GM19452 (cell line): ENCODE measurements at regions not wholly inside any gene's neighbourhood (a gene's known extent, or its start where the extent isn't known, plus 50 kb on each side); places are given as distances from the start of the nearest gene placed in this dataset.
"Not testable (repeated sequence)": the region's sequence is repeated elsewhere in the genome, so short reads cannot be mapped to it uniquely, and the experiment has no call there.

ENCODE experiments used
- ATAC-seq: cut with Tn5 transposase; IDR thresholded peaks from one replicate; pipeline ENCODE4 v1.9.1; 2021; ENCODE audit not compliant: unreplicated experiment

DNA sequence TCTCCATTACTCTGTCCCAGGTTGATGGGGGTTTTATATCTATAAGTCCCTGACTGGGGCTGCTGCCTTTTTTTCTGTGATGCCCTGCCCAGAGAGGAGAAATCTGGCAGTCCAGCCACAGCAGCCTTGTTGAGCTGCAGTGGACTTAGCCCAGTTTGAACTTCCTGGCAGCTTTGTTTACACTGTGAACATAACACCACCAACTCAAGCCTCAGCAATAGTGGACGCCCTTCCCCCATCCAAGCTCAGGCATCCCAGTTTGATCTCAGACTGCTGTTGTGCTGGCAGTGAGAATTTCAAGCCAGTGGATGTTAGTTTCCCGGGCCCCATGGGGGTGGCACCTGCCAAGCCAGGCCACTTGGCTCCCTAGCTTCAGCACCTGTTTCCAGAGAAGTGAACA lies 298.5 kb upstream of the KDM5D start:
- no peak for ATAC-seq

DNA sequence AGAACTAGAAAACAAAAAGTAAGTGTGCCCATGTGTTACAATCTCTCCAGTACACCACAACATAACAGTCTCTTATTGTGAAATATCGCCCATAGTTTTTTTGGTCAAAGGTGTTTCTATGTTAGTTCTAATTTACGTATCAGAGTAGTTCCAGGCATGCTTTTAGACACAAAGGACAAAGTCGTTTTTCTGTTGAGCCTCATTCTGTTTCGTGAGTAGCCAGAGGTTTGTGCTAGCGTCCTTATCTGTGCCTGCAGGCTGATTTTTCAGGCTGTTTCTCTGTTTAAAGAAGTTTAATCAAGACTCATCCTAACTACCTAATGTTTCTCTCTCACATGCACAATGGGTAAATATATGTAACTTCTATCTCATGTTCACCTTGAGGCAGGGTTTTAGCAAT lies 281.1 kb upstream of the KDM5D start:
- ATAC-seq = no peak

DNA sequence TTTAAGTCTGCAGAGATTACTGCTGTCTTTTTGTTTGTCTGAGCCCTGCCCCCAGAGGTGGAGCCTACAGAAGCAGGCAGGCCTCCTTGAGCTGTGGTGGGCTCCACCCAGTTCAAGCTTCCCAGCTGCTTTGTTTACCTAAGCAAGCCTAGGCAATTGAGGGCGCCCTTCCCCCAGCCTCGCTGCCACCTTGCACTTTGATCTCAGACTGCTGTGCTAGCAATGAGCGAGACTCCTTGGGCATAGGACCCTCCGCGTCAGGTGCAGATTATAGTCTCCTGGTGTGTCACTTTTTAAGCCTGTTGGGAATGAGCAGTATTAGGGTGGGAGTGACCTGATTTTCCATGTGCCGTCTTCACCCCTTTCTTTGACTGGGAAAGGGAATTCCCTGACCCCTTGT lies 248.9 kb upstream of the KDM5D start:
- not testable (repeated sequence) for ATAC-seq

DNA sequence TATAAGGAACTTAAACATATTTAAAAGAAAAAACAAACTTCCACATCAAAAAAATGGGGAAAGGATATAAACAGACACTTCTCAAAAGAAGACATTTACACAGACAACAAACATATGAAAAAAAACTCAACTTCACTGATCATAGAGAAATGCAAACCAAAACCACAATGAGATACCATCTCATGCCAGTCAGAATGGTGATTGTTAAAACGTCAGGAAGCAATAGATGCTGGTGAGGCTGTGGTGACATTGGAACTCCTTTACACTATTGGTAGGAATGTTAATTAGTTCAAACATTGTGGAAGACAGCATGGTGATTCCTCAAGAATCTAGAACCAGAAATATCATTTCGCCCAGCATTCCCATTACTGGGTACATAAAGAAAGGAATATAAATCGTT lies 228.5 kb upstream of the KDM5D start:
- no peak for ATAC-seq

DNA sequence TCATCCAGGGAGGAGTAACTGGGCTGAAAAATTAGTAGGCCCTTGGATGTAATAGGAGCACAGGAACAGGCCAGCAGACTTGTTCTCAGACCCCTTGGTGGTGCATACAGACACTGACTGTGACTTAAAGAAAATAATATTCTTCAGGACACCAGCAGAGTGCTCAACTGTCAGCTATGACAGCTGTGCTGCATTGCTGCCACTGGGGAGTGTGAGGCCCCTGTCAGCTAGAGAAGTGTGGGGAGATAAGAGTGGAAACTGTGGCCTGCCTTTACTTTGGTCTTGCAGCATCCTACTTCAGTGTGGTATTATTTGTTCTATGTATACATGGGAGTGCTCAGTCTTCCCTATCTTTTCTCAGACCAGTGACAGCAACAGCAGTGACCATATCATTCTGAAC lies 203.2 kb upstream of the KDM5D start:
- ATAC-seq = no peak

DNA sequence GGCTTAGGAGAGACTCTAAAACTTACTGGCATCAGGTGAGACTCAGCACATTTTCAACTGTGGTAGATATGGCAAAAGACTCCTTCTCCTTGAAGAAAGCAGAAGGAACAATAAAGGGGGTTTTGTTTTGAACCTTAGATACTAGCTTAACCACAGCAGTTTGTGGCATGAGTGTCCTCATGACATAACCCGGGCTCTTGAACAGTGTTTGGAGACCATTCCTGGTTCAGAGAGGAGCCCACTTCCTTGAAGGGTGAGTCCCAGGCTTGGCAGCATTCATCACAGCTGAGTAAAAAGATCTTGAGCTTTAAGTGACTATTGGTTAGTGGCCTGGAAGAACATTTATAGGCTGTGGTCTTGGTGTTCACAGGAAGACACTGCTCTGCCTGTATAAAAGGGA lies 154.5 kb upstream of the KDM5D start:
- ATAC-seq = no peak

DNA sequence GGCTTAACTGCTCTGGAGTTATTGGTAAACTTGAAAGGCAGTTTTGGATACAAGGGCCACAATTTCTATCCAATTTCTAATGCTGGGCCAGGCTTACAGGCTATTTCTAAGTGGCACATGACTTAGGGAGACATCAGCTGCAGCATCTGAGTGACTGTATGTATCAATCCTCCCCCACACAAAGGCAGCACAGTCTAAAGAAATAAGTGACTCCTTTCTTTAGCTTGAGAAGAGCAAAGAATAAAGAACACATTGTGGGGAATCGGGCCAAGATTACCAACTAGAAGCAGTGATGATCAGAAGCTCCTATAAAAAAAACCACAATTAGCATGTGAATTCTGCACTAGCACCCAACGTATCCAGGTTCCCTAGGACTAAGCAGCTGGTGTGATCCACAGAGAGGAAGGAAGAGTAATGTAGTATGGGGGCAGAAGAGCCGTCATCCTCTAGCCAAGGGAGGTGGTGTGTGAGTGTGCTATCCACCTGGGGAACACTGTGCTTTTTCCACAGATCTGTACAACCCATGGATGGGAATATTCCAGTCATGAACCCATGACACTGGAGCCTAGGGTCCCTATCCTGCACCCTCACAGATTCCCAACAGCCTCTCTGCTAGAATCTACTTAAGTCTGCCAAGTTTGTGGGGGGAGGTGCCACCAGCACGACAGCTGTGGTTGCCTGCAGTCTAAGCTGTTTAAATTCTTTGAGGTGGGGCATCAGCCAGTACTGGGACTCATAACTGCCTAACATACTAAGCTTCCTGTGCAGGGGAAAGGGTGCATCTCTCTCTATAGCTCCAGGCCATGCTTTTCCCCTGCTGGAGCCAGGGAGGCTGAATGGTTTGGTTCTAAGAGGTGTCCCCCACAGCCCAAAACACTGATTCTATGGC lies 147.8 kb upstream of the KDM5D start:
- no peak for ATAC-seq

DNA sequence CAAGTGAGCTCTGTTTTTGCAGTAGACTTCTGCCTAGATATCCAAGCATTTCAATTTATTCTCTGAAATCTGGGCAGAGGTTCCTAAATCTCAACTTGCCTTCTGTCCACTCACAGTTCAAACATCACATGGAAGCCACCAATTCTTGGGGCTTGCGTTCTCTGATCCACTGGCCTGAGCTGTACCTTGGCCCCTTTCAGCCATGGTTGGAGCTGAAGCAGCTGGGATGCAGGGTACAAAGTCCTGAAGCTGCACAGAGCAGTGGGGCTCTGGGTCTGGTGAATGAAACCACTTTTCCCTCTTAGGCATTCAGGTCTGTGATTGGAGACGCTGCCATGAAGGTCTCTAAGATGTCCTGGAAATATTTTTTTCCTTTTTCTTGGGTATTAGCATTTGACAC lies 137.6 kb upstream of the KDM5D start:
- ATAC-seq = no peak

DNA sequence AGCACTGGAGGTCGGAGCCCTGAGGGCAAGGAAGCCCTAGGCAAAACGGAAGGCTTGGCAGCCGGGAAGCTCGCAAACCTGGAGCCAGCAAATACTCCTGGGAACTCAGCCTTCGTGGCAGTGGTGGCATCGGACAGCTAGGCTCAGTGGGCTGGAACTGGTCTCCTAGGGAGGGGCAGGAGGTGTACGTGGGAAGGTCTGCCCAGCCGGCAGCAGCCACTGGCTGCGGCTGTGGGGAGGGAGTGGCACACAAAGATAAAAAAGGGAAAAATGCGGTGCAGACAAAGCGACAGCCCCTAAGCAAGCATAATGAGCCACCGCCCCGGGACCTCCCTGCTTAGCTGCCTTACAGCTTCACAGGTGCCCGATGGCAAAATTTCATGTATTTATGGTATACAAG lies 125.2 kb upstream of the KDM5D start:
- no peak for ATAC-seq

DNA sequence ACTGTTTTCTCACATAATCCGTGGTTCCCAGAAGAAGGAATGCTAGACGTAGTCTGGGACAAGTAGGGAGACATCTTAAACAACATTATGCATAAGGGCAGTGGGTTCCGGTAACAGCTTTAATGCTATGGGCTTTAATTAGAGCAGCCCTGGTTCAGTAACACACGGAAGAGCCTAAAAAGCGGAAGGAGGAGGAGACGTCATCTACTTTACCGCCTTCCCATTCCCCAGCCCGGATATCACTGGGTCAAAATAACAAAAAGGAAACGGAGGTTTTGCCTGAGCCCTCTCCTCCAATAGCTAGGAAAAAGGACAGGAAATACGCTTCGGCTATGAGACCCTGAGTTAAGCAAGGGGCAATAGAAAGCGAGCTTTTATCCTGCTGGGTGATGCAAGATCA lies 124.8 kb upstream of the KDM5D start:
- ATAC-seq = no peak

DNA sequence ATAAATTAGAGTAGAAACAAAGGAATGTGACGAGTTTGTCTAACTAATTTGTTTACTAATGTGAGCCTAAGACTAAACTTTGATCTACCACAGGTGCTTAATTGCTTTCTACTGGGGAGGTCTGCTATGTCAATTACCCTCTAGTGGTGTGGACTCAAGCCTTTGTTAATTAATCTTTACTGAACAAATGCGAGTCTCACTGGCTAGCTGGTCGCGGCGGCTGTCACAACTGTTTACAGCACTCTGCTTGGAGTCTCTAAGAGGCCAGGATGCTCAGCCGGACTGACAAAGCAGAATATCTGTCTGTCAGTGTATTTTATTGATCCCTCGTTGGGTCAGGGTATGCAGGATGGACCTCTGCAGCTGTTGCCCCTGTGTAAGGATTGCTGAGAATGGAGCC lies 124.1 kb upstream of the KDM5D start:
- no peak for ATAC-seq

DNA sequence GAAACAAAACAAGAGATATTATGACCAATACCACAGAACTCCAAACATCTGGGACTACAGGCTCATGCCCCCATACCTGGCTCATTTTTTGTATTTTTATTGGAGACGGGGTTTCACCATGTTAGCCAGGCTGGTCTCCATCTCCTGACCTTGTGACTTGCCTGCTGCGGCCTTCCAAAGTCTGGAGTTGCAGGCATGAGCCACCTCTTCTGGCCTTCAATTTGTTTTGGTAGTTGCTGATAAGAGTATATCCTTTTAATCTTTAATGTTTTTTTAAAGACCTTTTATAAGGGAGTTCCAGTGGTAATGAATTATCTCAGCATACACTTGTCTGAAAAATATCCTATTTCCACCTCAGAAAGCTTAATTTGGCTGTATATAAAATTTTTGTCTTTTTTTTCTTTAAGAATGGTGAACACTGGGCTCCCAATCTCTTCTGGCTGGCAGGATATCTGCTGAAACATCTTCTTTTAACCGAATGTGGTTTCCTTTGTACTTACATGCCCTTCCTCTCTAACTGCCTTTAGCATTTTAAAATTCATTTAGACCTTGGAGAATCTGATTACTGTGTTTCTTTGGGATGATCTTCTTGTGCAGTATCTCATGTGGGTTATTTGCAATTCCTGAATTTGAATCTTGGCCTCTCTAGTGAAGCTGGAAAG lies 112.1 kb upstream of the KDM5D start:
- no peak for ATAC-seq

DNA sequence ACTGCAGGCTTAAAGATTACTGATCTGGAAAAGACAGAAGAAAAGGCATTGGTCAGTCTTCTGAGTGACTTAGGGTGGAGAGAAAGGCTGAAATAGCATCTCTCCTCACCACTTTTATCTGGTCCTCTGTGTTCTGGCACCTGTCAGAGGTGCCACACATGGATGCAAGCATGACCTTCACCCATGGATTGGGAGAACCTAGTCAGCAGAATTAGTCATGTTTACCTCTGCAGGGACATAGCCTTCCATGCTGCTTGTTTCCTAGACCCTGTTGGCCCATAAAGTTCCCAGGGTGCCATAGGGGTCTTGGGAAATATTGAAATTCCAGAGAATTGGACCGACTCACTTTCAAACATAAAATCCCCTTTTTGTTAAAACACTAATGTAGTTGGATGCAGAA lies 98.4 kb upstream of the KDM5D start:
- no peak for ATAC-seq

DNA sequence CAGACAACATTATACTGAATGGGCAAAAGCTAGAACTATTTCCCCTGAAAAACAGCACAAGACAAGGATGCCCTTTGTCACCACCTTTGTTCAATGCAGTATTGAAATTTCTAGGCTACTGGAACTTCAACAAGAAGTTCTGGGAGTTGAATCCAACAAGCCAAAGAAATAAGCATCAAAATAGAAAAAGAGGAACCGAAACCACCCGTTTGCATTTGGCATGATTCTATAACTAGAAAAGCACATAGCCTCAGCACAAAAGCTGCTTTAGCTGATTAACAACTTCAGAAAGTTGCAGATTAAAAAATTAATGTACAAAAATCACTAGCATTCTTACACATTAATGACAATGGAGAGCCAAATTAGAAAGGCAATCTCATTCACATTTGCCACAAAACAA lies 79.6 kb upstream of the KDM5D start:
- no peak for ATAC-seq

DNA sequence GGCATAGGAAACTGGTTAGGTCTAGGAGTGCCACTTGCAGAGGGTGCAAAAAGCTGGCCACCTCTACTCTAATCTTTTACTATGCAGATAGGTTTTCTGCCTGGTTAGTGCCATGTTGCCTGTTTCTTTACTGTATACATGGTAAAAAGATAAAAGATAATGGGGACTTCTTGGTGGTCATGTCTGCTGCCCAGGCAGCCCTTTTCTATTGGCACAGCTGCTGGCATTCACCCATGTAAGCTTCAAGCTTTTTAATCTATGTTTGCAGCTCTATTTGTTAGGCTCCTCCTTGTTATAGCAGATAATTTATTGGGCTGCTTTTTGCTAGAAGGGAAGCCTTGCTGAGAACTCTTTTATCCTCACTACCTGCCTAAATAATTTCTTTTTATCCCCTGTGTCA lies 74.0 kb upstream of the KDM5D start:
- ATAC-seq = no peak

DNA sequence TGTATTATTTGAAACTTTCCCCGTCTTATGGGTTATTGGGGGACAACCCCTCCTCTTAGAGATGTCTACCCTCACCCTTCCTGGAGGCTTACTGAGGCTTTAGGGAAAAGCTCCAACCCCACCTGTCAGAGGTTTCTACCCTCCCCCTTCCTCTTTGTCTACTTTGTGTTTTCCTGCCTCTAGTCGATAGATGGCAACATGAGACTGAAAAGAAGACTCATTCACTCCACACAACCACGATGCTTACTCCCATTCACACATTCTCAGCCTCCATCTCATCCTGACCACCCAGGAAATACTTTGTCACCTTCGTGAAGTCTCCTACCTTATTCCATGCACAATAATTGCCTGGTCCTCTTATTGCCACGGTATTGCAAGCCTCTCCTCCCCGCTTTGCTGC lies 72.4 kb upstream of the KDM5D start:
- no peak for ATAC-seq

DNA sequence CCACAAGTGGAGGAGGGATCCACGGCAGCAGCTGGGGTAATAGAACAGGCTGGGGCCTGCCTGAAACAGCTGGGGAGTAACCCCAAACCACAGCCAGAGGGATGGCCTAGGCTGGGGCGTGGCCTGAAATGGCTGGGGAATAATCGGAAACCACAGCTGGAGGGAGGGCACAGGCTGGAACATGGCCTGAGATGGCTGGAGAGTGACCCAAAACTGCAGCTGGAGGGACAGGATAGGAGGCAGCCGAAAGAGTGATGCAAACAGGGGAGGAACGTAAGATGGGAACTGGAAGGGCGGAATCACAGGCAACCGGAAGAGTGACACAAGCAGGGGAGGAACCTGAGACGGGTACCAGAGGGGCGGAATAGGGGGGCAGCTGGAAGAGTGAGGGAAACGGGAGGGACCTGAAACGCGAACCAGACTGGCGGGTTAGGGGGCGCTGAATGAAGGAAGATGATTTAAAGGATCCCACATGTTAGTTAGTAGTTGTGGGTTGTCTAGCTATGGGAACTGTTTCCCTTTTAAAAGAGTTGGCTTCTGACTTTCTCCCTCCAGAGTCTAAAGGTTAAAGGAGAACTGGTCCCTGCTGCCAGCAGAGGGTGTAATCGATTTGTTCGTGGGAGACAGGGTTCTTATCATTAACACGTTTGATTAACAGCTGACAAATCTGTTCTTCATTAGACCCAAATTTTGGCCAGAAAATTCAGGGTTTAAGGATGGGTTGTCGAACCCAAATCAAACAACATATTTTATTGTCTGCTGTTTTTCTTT lies 71.7 kb upstream of the KDM5D start:
- peak; percentile 48 for ATAC-seq
